SK-N-SH treated with all-trans-retinoic acid at 6 μM for 48 hours (cell line): ENCODE measurements at regions not wholly inside any gene's neighbourhood (a gene's known extent, or its start where the extent isn't known, plus 50 kb on each side); places are given as distances from the start of the nearest gene placed in this dataset.

Source experiments
- ATAC-seq: fragments of 200-7000 bp; cut with Tn5 transposase; 3 replicates; pipeline ENCODE4 v1.9.1; 2020; ENCODE audit warnings: mild to moderate bottlenecking, moderate library complexity
- BACH2 ChIP-seq: fragments of 250-450 bp; sonication (Bioruptor Pico); IDR thresholded peaks from 2 replicates; pipeline ENCODE4 v1.9.0; 2021; ENCODE audit warnings: mild to moderate bottlenecking, borderline replicate concordance
- ESRRG ChIP-seq: fragments of 250-450 bp; sonication (Bioruptor Pico); IDR thresholded peaks from 2 replicates; pipeline ENCODE4 v1.6.1; 2021; ENCODE audit warnings: mild to moderate bottlenecking
- OSR1 ChIP-seq: fragments of 250-450 bp; sonication (Bioruptor Pico); IDR thresholded peaks from 2 replicates; pipeline ENCODE4 v1.8.0; 2022; ENCODE audit warnings: moderate library complexity, mild to moderate bottlenecking, inconsistent platforms
- PPARA ChIP-seq: fragments of 250-450 bp; sonication (Bioruptor Pico); IDR thresholded peaks from 2 replicates; pipeline ENCODE4 v1.5.0; 2020; ENCODE audit warnings: mild to moderate bottlenecking, borderline replicate concordance
- RARB ChIP-seq: fragments of 250-450 bp; sonication (Bioruptor Pico); IDR thresholded peaks from 2 replicates; pipeline ENCODE4 v1.8.0; 2021; ENCODE audit warnings: mild to moderate bottlenecking, moderate library complexity
- TCF4 ChIP-seq: fragments of 250-450 bp; sonication (Bioruptor Pico); IDR thresholded peaks from 2 replicates; pipeline ENCODE4 v1.8.0; 2021; ENCODE audit warnings: mild to moderate bottlenecking, moderate library complexity, borderline replicate concordance
- TOX ChIP-seq: fragments of 250-450 bp; sonication (Bioruptor Pico); IDR thresholded peaks from 2 replicates; pipeline ENCODE4 v1.8.0; 2021; ENCODE audit warnings: mild to moderate bottlenecking, moderate library complexity, borderline replicate concordance
- ZC3H10 ChIP-seq: fragments of 250-450 bp; sonication (Bioruptor Pico); IDR thresholded peaks from 2 replicates; pipeline ENCODE4 v1.5.1; 2021; ENCODE audit warnings: mild to moderate bottlenecking, moderate library complexity
- ZFP3 ChIP-seq: fragments of 250-450 bp; sonication (Bioruptor Pico); IDR thresholded peaks from 2 replicates; pipeline ENCODE4 v1.5.0; 2020; ENCODE audit warnings: mild to moderate bottlenecking, moderate library complexity
- ZNF565 ChIP-seq: fragments of 450-650 bp; formaldehyde crosslinking; conservative IDR thresholded peaks from 2 replicates; pipeline ENCODE4 v1.5.0; 2020; ENCODE audit warnings: low read depth, mild to moderate bottlenecking, moderate library complexity
- ZNF70 ChIP-seq: fragments of 450-650 bp; formaldehyde crosslinking; IDR thresholded peaks from 2 replicates; pipeline ENCODE4 v1.5.0; 2020; ENCODE audit warnings: mild to moderate bottlenecking, moderate library complexity
- TF ChIP-seq, protein P1 (sequence below): fragments of 250-450 bp; sonication (Bioruptor Pico); IDR thresholded peaks from 2 replicates; pipeline ENCODE4 v1.5.1; 2021; ENCODE audit warnings: mild to moderate bottlenecking, moderate library complexity
- TF ChIP-seq, protein P2 (sequence below): fragments of 250-450 bp; sonication (Bioruptor Pico); IDR thresholded peaks from 2 replicates; pipeline ENCODE4 v1.5.1; 2020; ENCODE audit warnings: low read depth, mild to moderate bottlenecking, moderate library complexity
- TF ChIP-seq, protein P3 (sequence below): fragments of 250-450 bp; sonication (Bioruptor Pico); IDR thresholded peaks from 2 replicates; pipeline ENCODE4 v1.5.0; 2020; ENCODE audit warnings: mild to moderate bottlenecking, moderate library complexity
- TF ChIP-seq, protein P4 (sequence below): fragments of 250-450 bp; sonication (Bioruptor Pico); IDR thresholded peaks from 2 replicates; pipeline ENCODE4 v1.8.0; 2020; ENCODE audit warnings: mild to moderate bottlenecking, moderate library complexity, borderline replicate concordance

GRCh38 chr2:215598376-215598975 lies 162.6 kb upstream of the FN1 start:
- TF ChIP-seq PPARA (CRISPR knock-in tag) (no peak), ESRRG (CRISPR knock-in tag) (no peak), OSR1 (CRISPR knock-in tag) (no peak), TOX (CRISPR knock-in tag) (no peak)
- TF ChIP-seq, protein P1, sequence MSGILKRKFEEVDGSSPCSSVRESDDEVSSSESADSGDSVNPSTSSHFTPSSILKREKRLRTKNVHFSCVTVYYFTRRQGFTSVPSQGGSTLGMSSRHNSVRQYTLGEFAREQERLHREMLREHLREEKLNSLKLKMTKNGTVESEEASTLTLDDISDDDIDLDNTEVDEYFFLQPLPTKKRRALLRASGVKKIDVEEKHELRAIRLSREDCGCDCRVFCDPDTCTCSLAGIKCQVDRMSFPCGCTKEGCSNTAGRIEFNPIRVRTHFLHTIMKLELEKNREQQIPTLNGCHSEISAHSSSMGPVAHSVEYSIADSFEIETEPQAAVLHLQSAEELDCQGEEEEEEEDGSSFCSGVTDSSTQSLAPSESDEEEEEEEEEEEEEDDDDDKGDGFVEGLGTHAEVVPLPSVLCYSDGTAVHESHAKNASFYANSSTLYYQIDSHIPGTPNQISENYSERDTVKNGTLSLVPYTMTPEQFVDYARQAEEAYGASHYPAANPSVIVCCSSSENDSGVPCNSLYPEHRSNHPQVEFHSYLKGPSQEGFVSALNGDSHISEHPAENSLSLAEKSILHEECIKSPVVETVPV (CRISPR knock-in tag), result no peak
- TF ChIP-seq, protein P2, sequence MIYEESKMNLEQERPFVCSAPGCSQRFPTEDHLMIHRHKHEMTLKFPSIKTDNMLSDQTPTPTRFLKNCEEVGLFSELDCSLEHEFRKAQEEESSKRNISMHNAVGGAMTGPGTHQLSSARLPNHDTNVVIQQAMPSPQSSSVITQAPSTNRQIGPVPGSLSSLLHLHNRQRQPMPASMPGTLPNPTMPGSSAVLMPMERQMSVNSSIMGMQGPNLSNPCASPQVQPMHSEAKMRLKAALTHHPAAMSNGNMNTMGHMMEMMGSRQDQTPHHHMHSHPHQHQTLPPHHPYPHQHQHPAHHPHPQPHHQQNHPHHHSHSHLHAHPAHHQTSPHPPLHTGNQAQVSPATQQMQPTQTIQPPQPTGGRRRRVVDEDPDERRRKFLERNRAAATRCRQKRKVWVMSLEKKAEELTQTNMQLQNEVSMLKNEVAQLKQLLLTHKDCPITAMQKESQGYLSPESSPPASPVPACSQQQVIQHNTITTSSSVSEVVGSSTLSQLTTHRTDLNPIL, result no peak
- TF ChIP-seq, all 23 proteins: peak for 0
- no peak for ATAC-seq

DNA sequence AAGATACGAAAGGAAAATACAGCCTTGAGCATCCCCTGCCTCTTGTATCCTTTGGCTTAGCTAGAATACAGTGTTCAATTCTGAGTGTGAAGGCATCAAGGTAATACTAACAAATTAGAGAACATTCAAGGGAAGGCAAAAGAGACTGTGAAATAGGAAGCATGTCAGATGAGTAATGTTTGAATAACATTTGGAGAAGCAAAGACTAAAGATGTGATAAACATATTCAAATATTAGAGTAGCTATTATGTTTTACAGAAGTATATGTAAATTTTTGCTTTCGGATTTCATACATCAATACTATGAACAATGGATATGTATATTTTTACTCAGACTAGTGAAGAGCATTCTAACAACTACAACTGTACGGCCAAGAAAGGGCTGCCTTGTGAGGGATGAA lies 161.7 kb upstream of the FN1 start:
- no peak for ATAC-seq
- TF ChIP-seq RARB (no peak), PPARA (CRISPR knock-in tag) (no peak), ZC3H10 (CRISPR knock-in tag) (no peak), TCF4 (CRISPR knock-in tag) (no peak), TOX (CRISPR knock-in tag) (no peak), ZNF565 (CRISPR knock-in tag) (no peak)
- TF ChIP-seq, protein P2, result no peak
- TF ChIP-seq, protein P1 (CRISPR knock-in tag), result no peak
- TF ChIP-seq, protein P3, sequence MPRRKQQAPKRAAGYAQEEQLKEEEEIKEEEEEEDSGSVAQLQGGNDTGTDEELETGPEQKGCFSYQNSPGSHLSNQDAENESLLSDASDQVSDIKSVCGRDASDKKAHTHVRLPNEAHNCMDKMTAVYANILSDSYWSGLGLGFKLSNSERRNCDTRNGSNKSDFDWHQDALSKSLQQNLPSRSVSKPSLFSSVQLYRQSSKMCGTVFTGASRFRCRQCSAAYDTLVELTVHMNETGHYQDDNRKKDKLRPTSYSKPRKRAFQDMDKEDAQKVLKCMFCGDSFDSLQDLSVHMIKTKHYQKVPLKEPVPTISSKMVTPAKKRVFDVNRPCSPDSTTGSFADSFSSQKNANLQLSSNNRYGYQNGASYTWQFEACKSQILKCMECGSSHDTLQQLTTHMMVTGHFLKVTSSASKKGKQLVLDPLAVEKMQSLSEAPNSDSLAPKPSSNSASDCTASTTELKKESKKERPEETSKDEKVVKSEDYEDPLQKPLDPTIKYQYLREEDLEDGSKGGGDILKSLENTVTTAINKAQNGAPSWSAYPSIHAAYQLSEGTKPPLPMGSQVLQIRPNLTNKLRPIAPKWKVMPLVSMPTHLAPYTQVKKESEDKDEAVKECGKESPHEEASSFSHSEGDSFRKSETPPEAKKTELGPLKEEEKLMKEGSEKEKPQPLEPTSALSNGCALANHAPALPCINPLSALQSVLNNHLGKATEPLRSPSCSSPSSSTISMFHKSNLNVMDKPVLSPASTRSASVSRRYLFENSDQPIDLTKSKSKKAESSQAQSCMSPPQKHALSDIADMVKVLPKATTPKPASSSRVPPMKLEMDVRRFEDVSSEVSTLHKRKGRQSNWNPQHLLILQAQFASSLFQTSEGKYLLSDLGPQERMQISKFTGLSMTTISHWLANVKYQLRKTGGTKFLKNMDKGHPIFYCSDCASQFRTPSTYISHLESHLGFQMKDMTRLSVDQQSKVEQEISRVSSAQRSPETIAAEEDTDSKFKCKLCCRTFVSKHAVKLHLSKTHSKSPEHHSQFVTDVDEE (CRISPR knock-in tag), result no peak

GRCh38 chr2:215594766-215595165 lies 158.9 kb upstream of the FN1 start:
- TF ChIP-seq ZNF70 (no peak), ESRRG (CRISPR knock-in tag) (no peak), RARB (no peak), ZFP3 (CRISPR knock-in tag) (no peak)
- TF ChIP-seq, protein P3 (CRISPR knock-in tag), result no peak
- no peak for ATAC-seq

- no peak for ATAC-seq
- TF ChIP-seq OSR1 (CRISPR knock-in tag) (no peak), BACH2 (CRISPR knock-in tag) (no peak), TOX (CRISPR knock-in tag) (no peak), ZNF70 (no peak)
- TF ChIP-seq, protein P3 (CRISPR knock-in tag), result no peak
- TF ChIP-seq, protein P4, sequence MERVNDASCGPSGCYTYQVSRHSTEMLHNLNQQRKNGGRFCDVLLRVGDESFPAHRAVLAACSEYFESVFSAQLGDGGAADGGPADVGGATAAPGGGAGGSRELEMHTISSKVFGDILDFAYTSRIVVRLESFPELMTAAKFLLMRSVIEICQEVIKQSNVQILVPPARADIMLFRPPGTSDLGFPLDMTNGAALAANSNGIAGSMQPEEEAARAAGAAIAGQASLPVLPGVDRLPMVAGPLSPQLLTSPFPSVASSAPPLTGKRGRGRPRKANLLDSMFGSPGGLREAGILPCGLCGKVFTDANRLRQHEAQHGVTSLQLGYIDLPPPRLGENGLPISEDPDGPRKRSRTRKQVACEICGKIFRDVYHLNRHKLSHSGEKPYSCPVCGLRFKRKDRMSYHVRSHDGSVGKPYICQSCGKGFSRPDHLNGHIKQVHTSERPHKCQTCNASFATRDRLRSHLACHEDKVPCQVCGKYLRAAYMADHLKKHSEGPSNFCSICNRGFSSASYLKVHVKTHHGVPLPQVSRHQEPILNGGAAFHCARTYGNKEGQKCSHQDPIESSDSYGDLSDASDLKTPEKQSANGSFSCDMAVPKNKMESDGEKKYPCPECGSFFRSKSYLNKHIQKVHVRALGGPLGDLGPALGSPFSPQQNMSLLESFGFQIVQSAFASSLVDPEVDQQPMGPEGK (CRISPR knock-in tag), result no peak
Observed at GRCh38 chr2:215590010-215590745, 154.3 kb upstream of the FN1 start.
